Colonic mucosa (tissue), 4 donors: ENCODE measurements at regions not wholly inside any gene's neighbourhood (a gene's known extent, or its start where the extent isn't known, plus 50 kb on each side); places are given as distances from the start of the nearest gene placed in this dataset.

Experiments used
- DNase-seq: peaks from one replicate; pipeline ENCODE4 v3.0.0-alpha.2; 2020
- H3K27ac ChIP-seq: fragments of 200-600 bp; one replicate; pipeline ENCODE4 v1.8.0; 2021
- H3K27me3 ChIP-seq: fragments of 200-600 bp; one replicate; pipeline ENCODE4 v1.8.0; 2021
- H3K36me3 ChIP-seq: fragments of 200-600 bp; one replicate; pipeline ENCODE4 v1.8.0; 2021
- H3K4me1 ChIP-seq: fragments of 200-600 bp; one replicate; pipeline ENCODE4 v1.8.0; 2021; ENCODE audit warnings: mild to moderate bottlenecking
- H3K4me3 ChIP-seq: fragments of 200-600 bp; one replicate; pipeline ENCODE4 v1.8.0; 2021
- H3K9ac ChIP-seq, 2 donors: one replicate each; pipeline ENCODE4 v1.7.0; 2013; ENCODE audit warnings: control low read depth in 2 of 2, low read depth in 2 of 2, low read length in 2 of 2
- H3K9me3 ChIP-seq: fragments of 200-600 bp; one replicate; pipeline ENCODE4 v1.8.0; 2021
- intact Hi-C: fragments of 100-400 bp; cut with DNase I; formaldehyde crosslinking; loops from one replicate; pipeline ENCODE4 v1.14.1; 2022
- TF ChIP-seq, protein P1 (sequence below): fragments of 200-600 bp; IDR thresholded peaks from one replicate; pipeline ENCODE4 v1.8.0; 2022; ENCODE audit warnings: antibody characterized with exemption, mild to moderate bottlenecking
- donor health status: healthy.
- donor health status: DM: no; HTN: no; CAD: no.
- donor health status: DM: no; HTN: no; CAD: no.

DNA sequence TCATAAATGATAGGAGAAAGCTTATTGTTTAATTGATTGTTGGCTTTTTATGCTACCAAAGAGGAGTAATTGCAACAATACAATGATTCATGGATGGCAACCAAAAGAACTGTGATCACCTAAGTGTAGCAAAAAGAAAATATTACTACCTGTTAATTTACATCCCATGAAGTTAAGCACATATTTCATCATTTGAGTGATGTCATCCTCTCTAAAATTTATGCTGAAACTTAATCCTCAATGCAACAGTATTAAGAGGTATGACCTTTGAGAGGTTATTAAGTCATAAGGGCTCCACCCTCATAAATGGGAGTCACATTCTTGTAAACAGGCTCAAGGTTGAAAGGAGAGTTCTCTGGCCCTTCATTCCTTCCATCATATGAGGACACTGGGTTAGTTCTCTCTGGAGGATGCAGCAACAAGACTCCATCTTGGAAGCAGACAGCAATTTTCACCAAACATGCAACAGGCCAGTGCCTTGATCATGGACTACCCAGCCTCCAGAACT, 190.6 kb upstream of the GRIK2 start:
- H3K27ac ChIP-seq: no peak overlapping the region
- H3K36me3 ChIP-seq: no peaks in the 10 kb centered on the region
- H3K27me3 ChIP-seq: no peaks in the 10 kb centered on the region
- TF ChIP-seq, protein P1, sequence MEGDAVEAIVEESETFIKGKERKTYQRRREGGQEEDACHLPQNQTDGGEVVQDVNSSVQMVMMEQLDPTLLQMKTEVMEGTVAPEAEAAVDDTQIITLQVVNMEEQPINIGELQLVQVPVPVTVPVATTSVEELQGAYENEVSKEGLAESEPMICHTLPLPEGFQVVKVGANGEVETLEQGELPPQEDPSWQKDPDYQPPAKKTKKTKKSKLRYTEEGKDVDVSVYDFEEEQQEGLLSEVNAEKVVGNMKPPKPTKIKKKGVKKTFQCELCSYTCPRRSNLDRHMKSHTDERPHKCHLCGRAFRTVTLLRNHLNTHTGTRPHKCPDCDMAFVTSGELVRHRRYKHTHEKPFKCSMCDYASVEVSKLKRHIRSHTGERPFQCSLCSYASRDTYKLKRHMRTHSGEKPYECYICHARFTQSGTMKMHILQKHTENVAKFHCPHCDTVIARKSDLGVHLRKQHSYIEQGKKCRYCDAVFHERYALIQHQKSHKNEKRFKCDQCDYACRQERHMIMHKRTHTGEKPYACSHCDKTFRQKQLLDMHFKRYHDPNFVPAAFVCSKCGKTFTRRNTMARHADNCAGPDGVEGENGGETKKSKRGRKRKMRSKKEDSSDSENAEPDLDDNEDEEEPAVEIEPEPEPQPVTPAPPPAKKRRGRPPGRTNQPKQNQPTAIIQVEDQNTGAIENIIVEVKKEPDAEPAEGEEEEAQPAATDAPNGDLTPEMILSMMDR: no peak
- H3K9ac ChIP-seq: no peak overlapping the region
- H3K9me3 ChIP-seq: no peaks in the 10 kb centered on the region
- H3K4me1 ChIP-seq: no peaks in the 10 kb centered on the region
- intact Hi-C loops: no loop called here
- no peak for DNase-seq
- no peak overlapping the region for H3K4me3 ChIP-seq

DNA sequence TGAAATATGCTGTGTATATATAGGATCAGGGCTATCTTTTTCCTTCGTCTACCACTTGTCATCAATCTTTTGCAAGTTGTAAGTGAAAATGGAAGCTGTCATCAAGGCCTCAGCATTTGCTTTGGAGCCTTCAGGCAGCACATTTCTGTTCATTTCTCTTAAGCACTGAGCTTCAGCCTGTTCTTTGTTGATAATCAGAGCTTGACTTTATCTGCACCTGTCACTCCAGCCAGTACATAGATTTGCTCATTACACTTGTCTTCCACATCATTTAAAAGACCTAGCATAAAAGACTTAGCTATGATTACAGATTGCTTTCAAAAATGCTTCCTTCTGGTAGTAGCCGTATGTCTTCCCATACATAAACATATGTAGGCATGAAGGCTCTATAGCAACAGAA, 189.8 kb upstream of the GRIK2 start:
- H3K36me3 ChIP-seq: no peaks in the 10 kb centered on the region
- TF ChIP-seq, protein P1: no peak
- intact Hi-C loops: no loop called here
- no peak overlapping the region for H3K9ac ChIP-seq
- H3K27ac ChIP-seq: no peak overlapping the region
- no peaks in the 10 kb centered on the region for H3K9me3 ChIP-seq
- H3K4me3 ChIP-seq: no peak overlapping the region
- H3K4me1 ChIP-seq: no peaks in the 10 kb centered on the region
- H3K27me3 ChIP-seq: no peaks in the 10 kb centered on the region
- DNase-seq: no peak

DNA sequence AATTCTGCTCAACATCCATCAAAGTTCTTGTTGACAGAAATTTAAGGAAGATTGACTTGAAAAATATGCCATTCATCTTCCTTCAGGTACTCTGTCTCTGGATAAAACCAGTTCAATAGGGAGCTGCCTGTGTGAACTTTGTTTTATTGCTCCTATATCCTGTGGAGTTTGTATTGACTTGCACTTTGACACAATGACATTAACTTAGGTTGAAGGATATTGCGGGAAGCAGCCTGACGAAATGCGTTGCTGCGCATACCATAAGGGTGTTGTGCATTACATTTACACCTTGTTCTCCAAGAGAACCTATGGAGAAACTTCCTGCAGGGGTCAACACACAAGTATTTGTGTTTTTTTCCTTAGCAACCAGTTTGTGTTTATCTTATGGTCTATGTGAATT, 185.4 kb upstream of the GRIK2 start:
- Histone ChIP-seq H3K36me3 (no peaks in the 10 kb centered on the region), H3K4me1 (no peaks in the 10 kb centered on the region), H3K9ac (no peak overlapping the region), H3K27ac (peak overlapping the region; percentile 51), H3K4me3 (no peak overlapping the region), H3K9me3 (no peaks in the 10 kb centered on the region), H3K27me3 (no peaks in the 10 kb centered on the region)
- TF ChIP-seq, protein P1: no peak
- intact Hi-C loops: no loop called here
- DNase-seq: peak; percentile 74

DNA sequence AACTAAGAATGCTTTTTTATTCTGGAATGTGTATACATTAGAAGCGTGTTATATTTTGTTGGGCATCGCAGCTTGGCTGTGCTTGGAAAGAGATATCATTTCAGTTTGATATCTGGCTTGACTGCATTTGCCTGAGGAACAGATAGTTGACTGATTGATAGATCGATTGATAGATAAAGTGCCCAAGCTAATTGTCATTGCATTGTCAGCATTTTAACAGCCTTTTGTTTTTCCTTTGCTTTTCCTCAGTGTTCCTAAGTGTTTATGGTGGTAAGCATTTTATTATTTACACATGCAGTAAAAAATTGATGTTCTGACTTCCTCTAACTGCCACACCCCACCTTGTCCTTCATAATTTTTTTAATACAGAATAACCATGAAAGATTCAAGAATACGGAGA, 180.9 kb upstream of the GRIK2 start:
- intact Hi-C loops: no loop called here
- TF ChIP-seq, protein P1: no peak
- no peaks in the 10 kb centered on the region for H3K4me1 ChIP-seq

DNA sequence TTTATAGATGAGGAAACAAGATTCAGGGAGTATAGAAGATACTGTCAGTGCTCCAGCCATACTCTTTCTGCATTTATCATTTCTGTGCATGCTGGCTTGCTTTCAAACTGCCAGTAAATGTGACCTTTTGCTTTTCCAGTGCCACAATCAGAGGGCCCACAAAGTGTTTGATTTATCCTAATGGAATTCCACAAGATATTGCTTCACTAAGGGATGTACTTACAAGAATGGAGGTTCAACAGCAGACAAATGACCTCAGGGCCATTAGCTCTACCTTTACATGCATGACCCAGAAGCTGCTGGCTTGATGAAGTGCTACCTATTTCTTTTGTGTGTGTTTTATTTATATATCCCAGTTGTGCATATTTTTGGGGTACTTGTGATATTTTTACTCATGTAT, 171.5 kb upstream of the GRIK2 start:
- intact Hi-C loops: loop anchor here (10.0 kb wide), 1 partner anchor 107 kb away; no protein-coding TSS in a partner anchor
- Histone ChIP-seq H3K9ac (no peak overlapping the region), H3K4me3 (no peak overlapping the region)

More for the DNA sequence above, 180.9 kb upstream of the GRIK2 start:
- no peak overlapping the region for H3K4me3 ChIP-seq
- DNase-seq: no peak
- H3K36me3 ChIP-seq: no peaks in the 10 kb centered on the region
- H3K9me3 ChIP-seq: no peaks in the 10 kb centered on the region
- no peaks in the 10 kb centered on the region for H3K27me3 ChIP-seq
- H3K27ac ChIP-seq: no peak overlapping the region
- no peak overlapping the region for H3K9ac ChIP-seq

More for the DNA sequence above, 171.5 kb upstream of the GRIK2 start:
- no peak for DNase-seq
- Histone ChIP-seq H3K36me3 (no peaks in the 10 kb centered on the region), H3K4me1 (no peaks in the 10 kb centered on the region), H3K9me3 (no peaks in the 10 kb centered on the region), H3K27me3 (no peaks in the 10 kb centered on the region), H3K27ac (no peak overlapping the region)
- TF ChIP-seq, protein P1: no peak
